IPS DF 6.9 (cell line): ENCODE measurements at regions not wholly inside any gene's neighbourhood (a gene's known extent, or its start where the extent isn't known, plus 50 kb on each side); places are given as distances from the start of the nearest gene placed in this dataset.

Source experiments
- DNase-seq: peaks from one replicate; pipeline ENCODE4 v3.0.0-alpha.2; 2013; ENCODE audit warnings: low read depth, low spot score
- H3K27ac ChIP-seq: one replicate; pipeline ENCODE4 v1.5.1; 2013; ENCODE audit warnings: low read length, control low read depth
- H3K27me3 ChIP-seq: 2 replicates; pipeline ENCODE4 v1.6.1; 2013; ENCODE audit warnings: mild to moderate bottlenecking, low read length; ENCODE audit not compliant: control insufficient read depth, insufficient read depth
- H3K36me3 ChIP-seq: 2 replicates; pipeline ENCODE4 v1.6.1; 2013; ENCODE audit warnings: low read length; ENCODE audit not compliant: control insufficient read depth, insufficient read depth
- H3K4me1 ChIP-seq: 2 replicates; pipeline ENCODE4 v1.6.1; 2013; ENCODE audit warnings: low read length; ENCODE audit not compliant: control insufficient read depth, insufficient read depth
- H3K4me3 ChIP-seq: 2 replicates; pipeline ENCODE4 v1.5.1; 2013; ENCODE audit warnings: mild to moderate bottlenecking, low read length
- H3K9me3 ChIP-seq: 2 replicates; pipeline ENCODE4 v1.6.1; 2013; ENCODE audit warnings: low read length, inconsistent platforms; ENCODE audit not compliant: control insufficient read depth, insufficient read depth
- WGBS: extraction: QIAGEN DNeasy Blood & Tissue Kit; methylation state at CpG from one replicate; pipeline ENCODE4 v1.1.7; 2013; ENCODE audit warnings: mixed read lengths, missing lambda C conversion rate; ENCODE audit not compliant: insufficient read length, insufficient coverage; 5-methylcytosine and 5-hydroxymethylcytosine counted together

DNA sequence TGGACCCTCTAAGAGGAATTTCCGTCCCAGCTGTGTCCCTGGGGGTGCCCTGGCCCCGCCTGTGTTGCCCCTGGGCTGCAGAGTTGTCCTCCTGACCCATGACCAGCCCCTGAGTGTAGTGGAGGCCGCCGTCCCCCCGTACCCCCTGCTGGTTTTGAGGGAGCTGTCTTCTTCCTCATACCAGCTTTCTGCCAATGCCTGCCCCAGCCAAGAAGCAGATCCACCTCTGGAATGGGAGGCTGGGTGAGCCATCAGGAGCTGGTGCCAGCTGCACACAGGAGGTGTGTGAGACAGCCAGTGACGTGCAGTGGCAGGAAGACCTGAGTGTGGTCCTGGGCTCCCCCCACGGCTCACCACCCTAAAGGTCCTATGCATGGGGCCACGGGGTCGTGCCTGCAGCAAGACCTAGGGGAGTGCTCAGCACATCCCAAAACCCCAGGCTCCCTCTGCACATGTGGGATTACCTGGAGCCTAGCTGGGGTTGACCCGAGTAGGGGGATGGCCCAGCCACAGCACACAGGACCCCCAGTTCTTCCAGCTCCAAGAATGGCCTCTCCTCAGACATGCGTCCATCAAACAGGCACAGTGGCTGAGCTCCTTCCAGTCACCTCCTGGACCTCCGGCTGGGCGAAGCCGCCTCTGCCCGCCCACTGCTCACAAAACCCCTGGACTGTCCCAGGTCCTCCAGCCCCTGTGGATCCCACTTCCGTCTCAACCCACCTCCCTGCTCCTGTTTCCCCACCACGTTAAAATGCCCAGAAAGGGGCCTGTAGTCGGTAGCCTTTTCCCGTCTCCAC, 647.6 kb downstream of the BRD1 start:
- no CpG with 5 or more reads among the region's 19 CpGs for WGBS
- DNase-seq: no peak
- H3K4me1 ChIP-seq: no peaks in the 10 kb centered on the region
- peaks cover 33% of the 10 kb centered on the region for H3K9me3 ChIP-seq
- no peaks in the 10 kb centered on the region for H3K27me3 ChIP-seq
- no peak overlapping the region for H3K27ac ChIP-seq
- no peak overlapping the region for H3K4me3 ChIP-seq
- no peaks in the 10 kb centered on the region for H3K36me3 ChIP-seq

DNA sequence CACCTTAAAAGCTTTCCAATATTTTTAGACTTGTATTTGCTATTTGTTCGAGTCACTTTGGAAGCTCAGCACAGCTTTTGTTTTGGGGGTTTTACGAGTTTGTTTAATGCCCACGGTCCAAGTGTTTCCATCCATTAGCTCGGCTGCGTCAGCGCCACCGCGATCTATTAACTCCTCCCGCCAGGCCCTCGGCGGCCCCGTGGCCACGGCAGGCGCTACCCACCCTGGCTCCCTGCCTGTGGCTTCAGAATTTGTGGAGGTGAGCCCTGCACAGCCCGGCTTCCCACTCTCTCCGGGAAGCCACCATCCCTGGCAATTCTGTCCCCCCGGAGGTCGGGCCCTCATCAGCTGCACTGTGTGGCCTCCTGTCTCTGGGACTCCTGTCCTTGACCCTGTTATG, 648.5 kb downstream of the BRD1 start:
- H3K36me3 ChIP-seq: no peaks in the 10 kb centered on the region
- H3K4me1 ChIP-seq: no peaks in the 10 kb centered on the region
- peaks cover 31% of the 10 kb centered on the region for H3K9me3 ChIP-seq
- no peak overlapping the region for H3K27ac ChIP-seq
- no peak overlapping the region for H3K4me3 ChIP-seq
- DNase-seq: no peak
- H3K27me3 ChIP-seq: no peaks in the 10 kb centered on the region
- no CpG with 5 or more reads among the region's 18 CpGs for WGBS

DNA sequence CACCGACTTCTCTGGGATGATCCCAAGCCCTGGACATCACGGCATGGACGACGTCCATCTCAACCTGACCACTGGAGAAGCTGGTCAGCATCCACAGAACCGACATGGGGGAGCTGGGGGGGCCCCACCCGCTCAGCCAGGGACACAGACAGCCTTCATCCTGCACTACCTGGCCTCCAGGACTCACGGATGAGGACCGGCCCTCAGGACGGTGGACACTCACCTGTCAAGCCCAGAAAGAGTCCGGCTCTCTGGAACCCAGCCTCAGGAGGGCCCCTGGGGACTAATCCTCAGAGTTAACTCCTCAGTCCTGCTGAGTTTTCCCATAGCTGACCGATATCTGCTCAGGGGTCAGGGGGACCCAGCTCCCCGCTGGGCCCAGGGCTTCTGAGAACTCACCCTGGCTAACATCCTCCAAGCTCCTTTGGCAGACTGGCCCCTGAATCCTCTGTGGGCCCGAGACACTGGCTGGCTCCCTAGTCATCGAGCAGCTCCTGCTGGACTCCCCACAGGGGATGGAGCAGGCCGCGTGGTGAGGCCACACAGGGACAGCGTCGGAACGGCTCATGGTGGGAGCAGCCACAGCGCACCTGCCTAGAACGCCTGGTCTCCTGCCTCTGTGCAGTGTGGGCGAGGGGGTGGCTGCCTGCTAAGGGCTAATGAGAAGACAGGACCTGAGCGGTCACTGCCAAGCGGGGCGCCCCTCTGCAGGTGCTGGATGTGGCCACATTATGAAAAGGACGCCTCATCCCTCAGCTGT, 649.2 kb downstream of the BRD1 start:
- Histone ChIP-seq H3K4me1 (no peaks in the 10 kb centered on the region), H3K4me3 (no peak overlapping the region), H3K27ac (no peak overlapping the region), H3K36me3 (no peaks in the 10 kb centered on the region), H3K9me3 (peaks cover 24% of the 10 kb centered on the region), H3K27me3 (no peaks in the 10 kb centered on the region)
- no CpG with 5 or more reads among the region's 26 CpGs for WGBS
- no peak for DNase-seq

DNA sequence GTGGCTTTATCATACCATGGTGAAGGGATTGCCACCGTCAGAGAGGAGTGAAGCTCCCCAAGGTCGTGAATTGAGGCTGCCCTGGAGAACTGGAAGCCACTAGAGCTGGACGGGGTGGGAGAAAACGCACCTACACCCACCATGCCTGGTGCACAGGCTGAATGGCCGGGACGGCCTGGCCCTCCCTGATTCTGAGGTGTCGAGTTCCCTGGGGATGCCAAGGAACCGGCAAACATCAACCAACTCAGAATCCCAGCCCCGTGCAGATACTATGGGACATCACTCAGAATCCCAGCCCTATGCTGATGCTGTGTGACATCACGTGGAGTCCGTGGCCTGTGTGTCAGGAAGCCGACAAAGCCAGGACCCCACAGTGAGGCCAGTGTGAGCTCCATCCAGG, 650.0 kb downstream of the BRD1 start:
- no CpG with 5 or more reads among the region's 12 CpGs for WGBS

DNA sequence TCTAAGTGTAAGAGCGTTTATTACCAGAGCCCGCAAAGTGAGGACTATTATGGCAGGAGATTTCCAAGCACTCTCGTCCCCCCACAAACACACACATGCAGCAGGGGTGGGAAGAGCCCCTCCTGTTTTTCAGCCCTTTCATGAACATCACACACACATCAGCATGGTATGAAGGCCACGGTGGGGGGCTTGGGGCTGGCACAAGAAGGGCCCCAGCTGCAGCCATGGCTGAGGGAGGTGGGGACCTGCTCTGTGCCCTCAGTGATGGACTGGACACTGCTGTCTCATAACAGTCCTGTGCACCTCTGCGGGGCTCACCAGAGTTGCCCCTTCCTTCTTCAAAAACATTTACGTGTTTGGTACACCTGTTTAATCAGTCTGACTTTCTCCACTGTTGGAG, 650.7 kb downstream of the BRD1 start:
- H3K9me3 ChIP-seq: peaks cover 18% of the 10 kb centered on the region
- H3K27ac ChIP-seq: no peak overlapping the region
- no peaks in the 10 kb centered on the region for H3K36me3 ChIP-seq
- no peak overlapping the region for H3K4me3 ChIP-seq
- no peaks in the 10 kb centered on the region for H3K27me3 ChIP-seq
- H3K4me1 ChIP-seq: no peaks in the 10 kb centered on the region
- no CpG with 5 or more reads among the region's 6 CpGs for WGBS
- DNase-seq: no peak

More for the DNA sequence above, 650.0 kb downstream of the BRD1 start:
- H3K4me1 ChIP-seq: no peaks in the 10 kb centered on the region
- no peak overlapping the region for H3K27ac ChIP-seq
- peaks cover 19% of the 10 kb centered on the region for H3K9me3 ChIP-seq
- H3K4me3 ChIP-seq: no peak overlapping the region
- H3K27me3 ChIP-seq: no peaks in the 10 kb centered on the region
- no peak for DNase-seq
- no peaks in the 10 kb centered on the region for H3K36me3 ChIP-seq

DNA sequence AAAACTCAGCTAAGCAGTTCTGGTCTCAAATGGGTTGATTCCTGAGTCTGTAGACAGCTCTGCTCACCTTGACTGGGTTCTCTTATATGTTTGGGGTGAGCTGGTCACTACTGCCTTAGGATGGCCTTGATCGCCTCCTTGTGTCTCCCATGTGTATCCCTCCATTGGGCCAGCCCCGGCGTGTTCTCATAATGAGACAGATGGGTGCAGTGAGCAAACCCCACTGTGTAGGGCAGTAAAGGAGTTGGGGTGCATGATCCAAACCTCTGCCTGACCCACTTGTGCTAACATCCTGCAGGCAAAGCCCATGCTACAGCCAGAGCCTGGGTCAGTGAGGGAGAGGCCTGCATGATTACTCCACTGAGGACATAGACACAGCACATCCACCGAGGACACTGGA, 657.6 kb downstream of the BRD1 start:
- Histone ChIP-seq H3K4me1 (no peaks in the 10 kb centered on the region), H3K36me3 (no peaks in the 10 kb centered on the region), H3K9me3 (peaks cover 25% of the 10 kb centered on the region), H3K27me3 (no peaks in the 10 kb centered on the region), H3K4me3 (no peak overlapping the region), H3K27ac (no peak overlapping the region)
- no CpG with 5 or more reads among the region's 4 CpGs for whole genome bisulfite sequencing
- DNase-seq: no peak

DNA sequence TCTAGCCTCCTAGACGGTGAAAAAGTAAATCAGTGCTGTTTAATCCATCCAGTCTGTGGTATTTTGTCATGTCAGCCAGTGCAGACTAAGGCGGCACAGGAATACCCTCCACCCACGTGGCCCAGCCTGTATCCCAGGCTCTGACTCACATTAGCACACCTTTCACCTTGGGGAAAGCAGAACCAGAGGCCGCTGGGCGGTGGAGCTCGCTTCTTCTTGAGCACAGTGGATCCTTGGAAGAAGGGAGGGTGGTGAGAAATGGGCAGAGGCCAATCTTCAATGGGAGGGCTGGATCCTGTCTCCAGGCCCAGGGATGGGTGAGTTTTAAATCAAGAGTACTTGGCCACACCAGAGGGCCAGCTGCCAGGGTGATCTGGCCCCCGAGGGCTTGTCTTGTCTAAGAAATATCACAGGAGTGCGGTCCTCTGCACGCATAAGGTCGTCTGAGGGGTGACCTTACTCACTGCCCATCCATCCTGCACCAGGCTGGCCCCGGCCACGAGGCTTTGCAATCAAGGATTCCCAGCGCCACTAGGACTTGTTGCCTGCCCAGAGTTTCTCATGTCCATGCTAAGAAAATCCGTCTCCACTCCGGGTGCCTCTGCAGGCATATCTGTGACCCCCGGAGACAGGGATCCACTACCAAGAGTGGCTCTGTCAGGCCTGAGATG, 658.5 kb downstream of the BRD1 start:
- Histone ChIP-seq H3K4me1 (no peaks in the 10 kb centered on the region), H3K4me3 (no peak overlapping the region), H3K27ac (no peak overlapping the region), H3K36me3 (no peaks in the 10 kb centered on the region), H3K9me3 (peaks cover 26% of the 10 kb centered on the region), H3K27me3 (no peaks in the 10 kb centered on the region)
- no CpG with 5 or more reads among the region's 16 CpGs for WGBS
- no peak for DNase-seq

DNA sequence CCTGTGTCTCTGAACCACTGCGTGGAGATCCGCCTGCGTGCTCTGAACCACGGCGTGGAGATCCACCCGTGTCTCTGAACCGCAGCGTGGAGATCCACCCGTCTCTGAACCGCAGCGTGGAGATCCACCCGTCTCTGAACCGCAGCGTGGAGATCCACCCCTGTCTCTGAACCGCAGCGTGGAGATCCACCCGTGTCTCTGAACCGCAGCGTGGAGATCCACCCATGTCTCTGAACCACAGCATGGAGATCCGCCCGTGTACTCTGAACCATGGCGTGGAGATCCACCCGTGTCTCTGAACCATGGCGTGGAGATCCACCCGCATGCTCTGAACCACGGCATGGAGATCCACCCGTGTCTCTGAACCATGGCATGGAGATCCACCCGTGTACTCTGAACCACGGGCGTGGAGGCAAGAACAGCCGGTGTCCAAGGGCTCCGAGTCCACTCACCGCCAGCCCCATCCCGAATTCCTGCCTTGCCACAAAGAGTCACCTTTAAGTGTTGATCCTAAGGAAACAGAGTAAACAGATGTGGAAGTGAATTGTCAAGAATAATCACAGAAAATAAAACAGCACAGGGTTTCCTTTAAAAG, 659.4 kb downstream of the BRD1 start:
- H3K27me3 ChIP-seq: no peaks in the 10 kb centered on the region
- H3K9me3 ChIP-seq: peaks cover 26% of the 10 kb centered on the region
- no peaks in the 10 kb centered on the region for H3K4me1 ChIP-seq
- H3K27ac ChIP-seq: no peak overlapping the region
- H3K4me3 ChIP-seq: no peak overlapping the region
- no CpG with 5 or more reads among the region's 34 CpGs for WGBS
- no peak for DNase-seq
- H3K36me3 ChIP-seq: no peaks in the 10 kb centered on the region

DNA sequence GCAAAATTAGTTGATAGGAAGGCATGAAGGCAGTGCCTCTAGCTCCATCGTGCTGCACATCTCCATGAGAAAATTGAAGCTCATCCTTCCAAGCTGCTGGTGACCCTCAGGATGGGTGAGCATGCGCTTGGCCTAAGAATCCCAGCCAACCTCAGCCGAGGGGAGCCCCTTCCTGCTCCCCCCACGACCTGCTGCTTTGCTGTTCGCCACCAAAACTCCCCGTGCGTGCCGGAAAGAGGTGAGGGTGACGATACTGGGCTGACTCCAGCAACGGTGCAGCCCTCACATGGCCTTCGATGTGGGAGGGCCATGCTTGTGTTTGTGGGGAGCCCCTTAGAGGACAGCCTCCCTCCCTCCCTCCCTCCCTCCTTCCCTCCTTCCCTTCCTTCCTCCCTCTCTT, 660.9 kb downstream of the BRD1 start:
- H3K9me3 ChIP-seq: peaks cover 28% of the 10 kb centered on the region
- no CpG with 5 or more reads among the region's 11 CpGs for WGBS

DNA sequence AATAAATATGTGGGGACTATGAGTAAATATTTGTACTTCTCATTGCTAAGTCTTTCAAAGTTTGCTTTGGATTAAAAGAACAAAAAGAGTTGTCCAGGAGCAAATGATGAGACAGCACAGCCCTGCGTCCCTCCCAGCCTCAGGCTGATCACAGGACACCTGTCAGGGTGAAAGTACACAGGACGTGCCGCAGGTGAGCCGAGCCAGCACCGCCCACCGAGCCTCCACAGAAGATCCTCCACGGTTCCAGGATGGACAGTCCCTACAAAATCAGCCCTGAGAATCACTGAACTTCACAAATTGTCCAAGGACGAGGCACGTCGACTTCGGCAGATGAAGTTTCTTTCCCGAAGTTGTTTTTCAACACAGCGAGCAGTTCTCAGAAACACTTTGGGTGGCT, 661.5 kb downstream of the BRD1 start:
- Histone ChIP-seq H3K27me3 (no peaks in the 10 kb centered on the region), H3K4me1 (no peaks in the 10 kb centered on the region), H3K4me3 (no peak overlapping the region), H3K36me3 (no peaks in the 10 kb centered on the region), H3K9me3 (peaks cover 29% of the 10 kb centered on the region), H3K27ac (no peak overlapping the region)
- no peak for DNase-seq
- no CpG with 5 or more reads among the region's 13 CpGs for WGBS

More for the DNA sequence above, 660.9 kb downstream of the BRD1 start:
- H3K27ac ChIP-seq: no peak overlapping the region
- no peak for DNase-seq
- no peaks in the 10 kb centered on the region for H3K4me1 ChIP-seq
- H3K4me3 ChIP-seq: no peak overlapping the region
- H3K27me3 ChIP-seq: no peaks in the 10 kb centered on the region
- H3K36me3 ChIP-seq: no peaks in the 10 kb centered on the region
